K562 (cell line): ENCODE measurements at regions not wholly inside any gene's neighbourhood (a gene's known extent, or its start where the extent isn't known, plus 50 kb on each side); places are given as distances from the start of the nearest gene placed in this dataset.

Experiments used
- ATAC-seq: fragments of 200-7000 bp; cut with Tn5 transposase; 3 replicates; pipeline ENCODE4 v1.9.1; 2020; ENCODE audit warnings: moderate library complexity
- BruUV-seq: library from RNA; stranded (reverse); fragments of 400-500 nt; replicated peaks from 2 replicates; lab custom pipeline; 2021; lab: Mats Ljungman, UMichigan
- CTCF ChIA-PET: fragments of 300-600 bp; formaldehyde crosslinking; extraction: SDS; loops from one replicate; lab custom pipeline; 2021; ENCODE audit warnings: low intra/inter-chr PET ratio; lab: Yijun Ruan, JAX
- POLR2A ChIA-PET: fragments of 300-600, 350-650 bp; sonication (Branson Sonifier 250); formaldehyde crosslinking; extraction: SDS; loops from one replicate; lab custom pipeline; 2021; ENCODE audit warnings: antibody characterized with exemption, inconsistent platforms; lab: Yijun Ruan, JAX
- DNase-seq, 4 experiments: peaks; one replicate each; pipeline versions ENCODE4 v3.0.0 to v3.0.0-alpha.2; 2011 to 2018; ENCODE audit warnings: low spot score in 3 of 4, mixed read lengths in 3 of 4; ENCODE audit errors: extremely low read depth in 1 of 4
- FAIRE-seq: peaks from 2 replicates; lab custom pipeline; 2011; peaks lifted over from hg19 to GRCh38; lab: Jason Lieb, UNC
- H2AFZ ChIP-seq: 2 replicates; pipeline ENCODE4 v1.6.0; 2011; ENCODE audit warnings: low read depth, low read length, control low read depth, inconsistent platforms
- H3K27ac ChIP-seq: fragments of 200-600 bp; 3 replicates; pipeline ENCODE4 v1.8.0; 2011; ENCODE audit warnings: low read depth, mild to moderate bottlenecking, control low read depth, inconsistent platforms, low read length, moderate library complexity, mixed read lengths; ENCODE audit errors: extremely low read depth
- H3K27me3 ChIP-seq, 2 experiments: fragments of 300-600 bp in 1 of 2; 2 replicates in 1 of 2; 3 replicates in 1 of 2; pipeline versions ENCODE4 v1.6.0 to v1.8.0; 2011; ENCODE audit warnings: inconsistent platforms in 2 of 2, low read length in 2 of 2, mild to moderate bottlenecking in 1 of 2, mixed read lengths in 1 of 2, moderate library complexity in 1 of 2; ENCODE audit not compliant: control insufficient read depth in 2 of 2, insufficient read depth in 2 of 2
- H3K36me3 ChIP-seq: fragments of 300-600 bp; 3 replicates; pipeline ENCODE4 v1.8.0; 2011; ENCODE audit warnings: mild to moderate bottlenecking, low read length, inconsistent platforms; ENCODE audit not compliant: control insufficient read depth, insufficient read depth
- H3K4me1 ChIP-seq, 2 experiments: fragments of 200-600 bp in 1 of 2; replicated peaks in 1 of 2; 2 replicates in 1 of 2; 3 replicates in 1 of 2; pipeline versions ENCODE4 v1.5.1 to v1.8.0; 2011; ENCODE audit warnings: inconsistent platforms in 2 of 2, low read length in 2 of 2, mild to moderate bottlenecking in 1 of 2, mixed read lengths in 1 of 2, moderate library complexity in 1 of 2; ENCODE audit not compliant: control insufficient read depth in 2 of 2, insufficient read depth in 2 of 2
- H3K4me2 ChIP-seq: 2 replicates; pipeline ENCODE4 v1.6.1; 2011; ENCODE audit warnings: low read length, control low read depth, inconsistent platforms, mixed read lengths; ENCODE audit not compliant: insufficient read depth
- H3K4me3 ChIP-seq: fragments of 200-600 bp; sonication (generic), shearing (Covaris generic); 2 replicates; pipeline ENCODE4 v1.5.1; 2016; ENCODE audit warnings: control low read depth, inconsistent platforms
- H3K79me2 ChIP-seq: fragments of 200-600 bp; 3 replicates; pipeline ENCODE4 v1.8.0; 2011; ENCODE audit warnings: low read length, inconsistent platforms; ENCODE audit not compliant: control insufficient read depth, insufficient read depth
- H3K9ac ChIP-seq, 2 experiments: 2 replicates each; pipeline versions ENCODE4 v1.6.0 to v1.6.1; 2011; ENCODE audit warnings: low read depth in 2 of 2, low read length in 2 of 2, control low read depth in 1 of 2, inconsistent platforms in 1 of 2, mild to moderate bottlenecking in 1 of 2, mixed read lengths in 1 of 2; ENCODE audit not compliant: insufficient read depth in 1 of 2
- H3K9me1 ChIP-seq: one replicate; pipeline ENCODE4 v1.6.0; 2011; ENCODE audit warnings: inconsistent platforms, mild to moderate bottlenecking, low read length, moderate library complexity; ENCODE audit not compliant: control insufficient read depth, insufficient read depth
- H3K9me3 ChIP-seq: replicated peaks from 2 replicates; pipeline ENCODE4 v1.5.1; 2011; ENCODE audit warnings: low read depth, low read length, inconsistent platforms; ENCODE audit not compliant: control insufficient read depth, insufficient read depth
- H4K20me1 ChIP-seq: replicated peaks from 2 replicates; pipeline ENCODE4 v1.6.1; 2011; ENCODE audit warnings: low read length, inconsistent platforms, mixed read lengths; ENCODE audit not compliant: control insufficient read depth, insufficient read depth
- CBX5 ChIP-seq: IDR thresholded peaks from 2 replicates; pipeline ENCODE4 v1.6.1; 2014; ENCODE audit warnings: low read depth, borderline replicate concordance
- GTF2E2 ChIP-seq: fragments of 200-800 bp; sonication (Bioruptor generic); IDR thresholded peaks from 2 replicates; pipeline ENCODE4 v1.6.1; 2016; ENCODE audit warnings: missing genetic modification characterization, missing compliant biosample characterization
- POLR2B ChIP-seq: fragments of 450-650 bp; IDR thresholded peaks from 2 replicates; pipeline ENCODE4 v1.6.1; 2018; ENCODE audit warnings: low read depth; ENCODE audit not compliant: partially characterized antibody
- PTRF ChIP-seq: fragments of 450-650 bp; IDR thresholded peaks from 2 replicates; pipeline ENCODE4 v1.6.1; 2016; ENCODE audit warnings: mild to moderate bottlenecking, missing genetic modification characterization, missing compliant biosample characterization
- ZNF785 ChIP-seq: fragments of 250-450 bp; sonication (Bioruptor Pico); IDR thresholded peaks from 2 replicates; pipeline ENCODE4 v1.4.0; 2020; ENCODE audit warnings: mild to moderate bottlenecking
- WGBS: fragments of 100-300 bp; shearing (Covaris generic); methylation state at CpG from one replicate; pipeline ENCODE4 v1.1.6; 2016; ENCODE audit warnings: low coverage, mixed read lengths; ENCODE audit not compliant: insufficient coverage; ENCODE audit errors: missing lambda C conversion rate; 5-methylcytosine and 5-hydroxymethylcytosine counted together
- in situ Hi-C: fragments of 300-500 bp; cut with MboI; formaldehyde crosslinking; loops from 4 replicates; pipeline ENCODE4 v1.15.0; 2018; ENCODE audit warnings: inconsistent platforms, mixed read lengths
- intact Hi-C: fragments of 100-400 bp; cut with micrococcal nuclease; formaldehyde crosslinking; loops from 2 replicates; pipeline ENCODE4 v1.14.2; 2022
- TF ChIP-seq, protein P1 (sequence below): fragments of 250-450 bp; sonication (Bioruptor Pico); IDR thresholded peaks from 2 replicates; pipeline ENCODE4 v1.9.0; 2021; ENCODE audit warnings: mild to moderate bottlenecking

DNA sequence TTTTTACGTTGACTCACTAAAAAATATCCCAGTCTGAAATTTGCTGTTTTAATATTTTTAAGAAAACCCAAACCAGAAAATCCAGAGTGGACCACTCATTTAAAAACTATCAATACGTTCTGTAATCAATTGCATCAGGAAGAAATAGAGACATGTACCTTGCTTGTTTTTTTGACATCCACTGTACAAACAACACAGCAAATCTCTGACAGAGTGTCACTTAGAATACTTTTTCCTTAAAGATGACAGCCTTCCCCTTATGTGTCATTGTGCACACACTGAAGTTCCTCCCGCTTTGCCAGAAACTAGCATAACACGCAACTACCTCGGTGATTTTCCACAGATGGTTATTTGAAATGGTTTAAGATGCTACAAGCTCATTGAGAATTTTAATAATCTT, 321.7 kb upstream of the PFKP start:
- no peak overlapping the region for H3K4me2 ChIP-seq
- ChIA-PET POLR2A (interaction anchor here (1.1 kb wide), 1 partner anchor 104 kb away, joined by 4 read pairs; no protein-coding TSS in a partner anchor), CTCF (no interaction called here)
- WGBS = 2% methylated on average over 5 of the region's 5 CpGs
- intact Hi-C loops = no loop called here
- no peaks in the 10 kb centered on the region for H3K79me2 ChIP-seq
- FAIRE-seq (no peak), ATAC-seq (no peak), DNase-seq (no peak)
- H3K9me1 ChIP-seq = no peaks in the 10 kb centered on the region
- no peaks in the 10 kb centered on the region for H3K4me1 ChIP-seq
- in situ Hi-C loops = no loop called here
- H3K9ac ChIP-seq = no peak overlapping the region
- no peaks in the 10 kb centered on the region for H3K27me3 ChIP-seq
- no peaks in the 10 kb centered on the region for H4K20me1 ChIP-seq
- H3K36me3 ChIP-seq = no peaks in the 10 kb centered on the region
- BruUV-seq = no TSS peak
- no peak overlapping the region for H3K27ac ChIP-seq
- H3K9me3 ChIP-seq = no peaks in the 10 kb centered on the region
- H2AFZ ChIP-seq = no peak overlapping the region
- TF ChIP-seq GTF2E2 (tag) = no peak
- no peak for TF ChIP-seq ZNF785 (CRISPR knock-in tag)
- TF ChIP-seq, protein P1, sequence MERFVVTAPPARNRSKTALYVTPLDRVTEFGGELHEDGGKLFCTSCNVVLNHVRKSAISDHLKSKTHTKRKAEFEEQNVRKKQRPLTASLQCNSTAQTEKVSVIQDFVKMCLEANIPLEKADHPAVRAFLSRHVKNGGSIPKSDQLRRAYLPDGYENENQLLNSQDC = no peak
- H3K4me3 ChIP-seq = no peak overlapping the region

- TF ChIP-seq CBX5 (no peak), POLR2B (no peak), PTRF (tag) (no peak)
- CTCF ChIA-PET = no interaction called here
These were observed 322.7 kb upstream of the PFKP start for GRCh38 chr10:2744547-2745200.

More at GRCh38 chr10:2744547-2745200, 322.7 kb upstream of the PFKP start:
- no TSS peak for BruUV-seq
- intact Hi-C loops (no loop called here), in situ Hi-C loops (no loop called here)
- Histone ChIP-seq H3K9me3 (no peaks in the 10 kb centered on the region), H3K27me3 (no peaks in the 10 kb centered on the region), H3K79me2 (no peaks in the 10 kb centered on the region), H3K9me1 (no peaks in the 10 kb centered on the region), H3K4me1 (no peaks in the 10 kb centered on the region), H3K36me3 (no peaks in the 10 kb centered on the region), H3K4me2 (no peak overlapping the region), H4K20me1 (no peaks in the 10 kb centered on the region), H2AFZ (no peak overlapping the region), H3K4me3 (no peak overlapping the region), H3K9ac (no peak overlapping the region), H3K27ac (no peak overlapping the region)
- 0% methylated on average over 5 of the region's 6 CpGs for WGBS
- FAIRE-seq = no peak
- no peak for ATAC-seq
- no peak for DNase-seq
- POLR2A ChIA-PET = interaction anchor here (1.0 kb wide), 1 partner anchor 34 kb away, joined by 3 read pairs; no protein-coding TSS in a partner anchor
